HL-60 (cell line): ENCODE measurements at regions not wholly inside any gene's neighbourhood (a gene's known extent, or its start where the extent isn't known, plus 50 kb on each side); places are given as distances from the start of the nearest gene placed in this dataset.

Source experiments
- GABPA ChIP-seq: IDR thresholded peaks from 2 replicates; pipeline ENCODE4 v1.6.1; 2012; ENCODE audit warnings: low read depth
- POLR2AphosphoS5 ChIP-seq: IDR thresholded peaks from 2 replicates; pipeline ENCODE4 v1.6.1; 2012; ENCODE audit warnings: low read depth
- SPI1 ChIP-seq: IDR thresholded peaks from 2 replicates; pipeline ENCODE4 v1.6.1; 2012; ENCODE audit warnings: low read depth, mild to moderate bottlenecking, borderline replicate concordance
- TF ChIP-seq, protein P1 (sequence below): IDR thresholded peaks from one replicate; pipeline ENCODE4 v1.5.1; 2011; ENCODE audit warnings: low read length, control low read depth, inconsistent platforms; ENCODE audit not compliant: insufficient read depth

GRCh38 chr5:153926201-153926600, 112.5 kb downstream of the FAM114A2 start:
- TF ChIP-seq, protein P1, sequence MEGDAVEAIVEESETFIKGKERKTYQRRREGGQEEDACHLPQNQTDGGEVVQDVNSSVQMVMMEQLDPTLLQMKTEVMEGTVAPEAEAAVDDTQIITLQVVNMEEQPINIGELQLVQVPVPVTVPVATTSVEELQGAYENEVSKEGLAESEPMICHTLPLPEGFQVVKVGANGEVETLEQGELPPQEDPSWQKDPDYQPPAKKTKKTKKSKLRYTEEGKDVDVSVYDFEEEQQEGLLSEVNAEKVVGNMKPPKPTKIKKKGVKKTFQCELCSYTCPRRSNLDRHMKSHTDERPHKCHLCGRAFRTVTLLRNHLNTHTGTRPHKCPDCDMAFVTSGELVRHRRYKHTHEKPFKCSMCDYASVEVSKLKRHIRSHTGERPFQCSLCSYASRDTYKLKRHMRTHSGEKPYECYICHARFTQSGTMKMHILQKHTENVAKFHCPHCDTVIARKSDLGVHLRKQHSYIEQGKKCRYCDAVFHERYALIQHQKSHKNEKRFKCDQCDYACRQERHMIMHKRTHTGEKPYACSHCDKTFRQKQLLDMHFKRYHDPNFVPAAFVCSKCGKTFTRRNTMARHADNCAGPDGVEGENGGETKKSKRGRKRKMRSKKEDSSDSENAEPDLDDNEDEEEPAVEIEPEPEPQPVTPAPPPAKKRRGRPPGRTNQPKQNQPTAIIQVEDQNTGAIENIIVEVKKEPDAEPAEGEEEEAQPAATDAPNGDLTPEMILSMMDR = no peak
- TF ChIP-seq GABPA (no peak), POLR2AphosphoS5 (no peak), SPI1 (no peak)
